NCI-H345 treated with DMSO at 0.1 percent for 48 hours (cell line): ENCODE measurements at regions not wholly inside any gene's neighbourhood (a gene's known extent, or its start where the extent isn't known, plus 50 kb on each side); places are given as distances from the start of the nearest gene placed in this dataset.
"Not testable (repeated sequence)": the region's sequence is repeated elsewhere in the genome, so short reads cannot be mapped to it uniquely, and the experiment has no call there.

Source experiments
- DNase-seq: peaks from one replicate; lab custom pipeline; 2025; ENCODE audit not compliant: unreplicated experiment; lab: John Stamatoyannopoulos, UW

DNA sequence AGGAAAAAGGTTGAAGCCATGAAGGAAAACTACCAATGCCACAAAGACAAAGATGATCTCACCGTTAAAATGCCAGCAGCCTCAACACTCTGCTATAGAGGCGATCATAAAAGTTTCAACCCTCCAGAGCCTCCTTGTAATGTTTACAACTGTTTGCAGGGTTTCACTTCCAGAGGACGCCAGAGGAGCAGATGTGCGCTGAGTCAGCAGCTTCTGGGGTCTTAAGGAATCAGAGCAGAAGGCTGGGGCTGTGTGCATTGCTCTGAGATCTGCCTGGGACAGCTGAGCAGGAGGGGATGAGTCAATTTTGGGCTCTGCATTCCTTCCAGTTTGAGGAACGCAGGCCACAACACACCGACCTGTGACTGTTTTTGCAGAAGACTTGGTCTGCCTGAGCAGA is 98.3 kb downstream of the TMEM130 start:
- no peak for DNase-seq

DNA sequence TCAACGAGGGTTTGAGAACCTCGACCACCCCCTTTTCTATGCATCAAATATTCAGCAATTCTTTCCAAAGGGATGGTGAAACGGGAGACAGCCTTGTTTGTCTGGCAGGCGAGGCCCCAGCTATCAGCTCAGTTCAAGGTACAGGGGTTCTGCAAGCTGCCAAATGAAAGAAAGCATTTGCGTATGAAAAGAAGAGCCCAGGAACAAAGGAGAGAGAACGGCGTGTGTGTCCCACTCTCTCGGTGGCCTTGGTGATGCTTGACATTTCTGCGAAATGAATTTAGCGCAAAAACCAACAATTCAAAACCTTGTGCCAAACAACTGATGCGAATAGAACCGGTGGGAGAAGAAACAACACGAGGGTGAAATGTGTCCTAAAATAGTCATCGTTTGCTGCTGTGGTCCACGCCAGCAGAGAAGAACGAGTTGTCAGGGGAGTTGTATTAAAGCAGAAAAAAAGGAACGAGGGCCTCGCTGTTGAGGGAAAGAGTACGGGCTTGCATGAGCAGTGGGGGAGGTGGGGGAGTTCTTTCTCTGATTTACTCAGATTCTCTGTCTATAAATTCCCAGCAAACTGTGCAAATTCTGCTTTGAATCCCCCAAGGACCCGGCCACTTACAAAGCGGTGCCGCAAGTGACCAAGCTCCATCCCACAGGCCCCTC is 97.7 kb downstream of the TMEM130 start:
- no peak for DNase-seq

DNA sequence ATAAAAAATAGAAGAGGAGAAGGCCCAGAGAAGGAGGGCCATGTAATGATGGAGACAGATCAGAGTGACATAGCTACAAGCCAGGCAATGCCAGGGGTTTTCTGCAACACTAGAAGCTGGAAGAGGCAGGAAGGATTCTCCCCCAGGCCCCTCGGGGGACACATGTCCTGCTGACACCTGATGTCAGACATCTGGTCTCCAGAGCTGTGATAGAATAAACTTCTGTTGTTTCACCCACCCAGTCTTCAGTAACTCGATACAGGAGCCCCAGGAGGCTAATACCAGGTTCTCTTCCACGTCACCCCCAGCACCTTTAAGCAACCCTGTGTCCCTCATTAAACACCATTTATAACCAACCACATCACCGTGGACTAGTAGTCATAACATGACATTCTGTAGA is 94.9 kb downstream of the TMEM130 start:
- DNase-seq, result no peak

- no peak for DNase-seq
These were observed 92.8 kb downstream of the TMEM130 start for GRCh38 chr7:98777051-98777450.

DNA sequence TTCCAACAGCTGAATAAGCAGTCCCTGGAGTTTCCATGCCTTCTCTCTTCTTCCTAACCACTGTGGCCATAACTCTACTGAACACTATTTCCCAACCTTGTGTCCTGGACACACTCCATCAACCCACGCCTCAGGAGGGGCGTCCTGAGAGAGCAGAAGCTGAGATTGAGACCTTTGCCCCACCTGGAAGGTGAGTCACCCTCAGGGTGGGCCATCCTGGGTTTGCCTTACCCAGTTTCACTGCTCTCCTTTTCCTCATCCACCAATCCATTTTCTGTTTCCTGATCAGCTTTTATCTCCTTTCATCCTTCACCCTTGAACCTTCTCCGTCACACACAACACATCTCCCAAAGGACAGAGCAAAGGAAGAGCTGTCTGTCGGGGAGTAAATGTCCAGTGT is 91.4 kb downstream of the TMEM130 start:
- DNase-seq, result no peak

DNA sequence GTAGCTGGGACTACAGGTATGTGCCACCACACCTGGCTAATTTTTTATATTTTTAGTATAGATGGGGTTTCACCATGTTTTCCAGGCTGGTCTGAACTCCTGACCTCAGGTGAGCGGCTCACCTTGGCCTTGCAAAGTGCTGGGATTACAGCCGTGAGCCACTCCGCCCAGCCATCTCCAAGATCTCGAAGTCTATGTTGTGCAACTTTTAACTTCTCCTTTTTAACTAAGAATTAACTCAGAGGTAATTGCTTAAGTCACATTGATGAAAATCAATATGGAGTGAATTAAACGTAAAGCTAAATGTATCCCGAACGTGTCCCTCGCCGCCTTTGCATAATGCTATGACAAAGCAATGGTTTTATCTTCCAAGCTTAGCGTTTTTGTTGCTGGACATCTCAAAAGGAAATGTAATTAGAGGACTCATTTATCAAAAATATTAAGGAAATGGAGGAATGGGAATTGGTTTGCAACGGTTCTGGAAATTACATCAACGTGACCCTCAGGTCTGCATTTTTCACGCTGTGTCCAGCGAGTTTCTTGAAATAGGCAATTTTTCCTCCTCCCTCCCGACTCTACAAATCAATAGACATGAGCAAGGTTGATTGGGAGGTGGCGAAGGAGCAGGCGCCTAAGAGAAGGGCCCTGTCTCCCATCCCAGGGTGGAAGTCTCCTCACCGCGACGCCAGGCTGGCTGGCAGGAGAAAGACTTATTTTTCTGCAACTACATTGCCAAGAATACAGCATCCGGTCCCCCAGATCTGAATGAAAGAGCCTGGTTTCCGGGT is 89.8 kb downstream of the TMEM130 start:
- DNase-seq, result no peak

GRCh38 chr7:98784216-98784785 is 85.5 kb downstream of the TMEM130 start:
- no peak for DNase-seq

- no peak for DNase-seq
These were observed 83.8 kb downstream of the TMEM130 start for GRCh38 chr7:98785929-98786571.

- no peak for DNase-seq
These were observed 80.8 kb downstream of the TMEM130 start for GRCh38 chr7:98788966-98789365.

DNA sequence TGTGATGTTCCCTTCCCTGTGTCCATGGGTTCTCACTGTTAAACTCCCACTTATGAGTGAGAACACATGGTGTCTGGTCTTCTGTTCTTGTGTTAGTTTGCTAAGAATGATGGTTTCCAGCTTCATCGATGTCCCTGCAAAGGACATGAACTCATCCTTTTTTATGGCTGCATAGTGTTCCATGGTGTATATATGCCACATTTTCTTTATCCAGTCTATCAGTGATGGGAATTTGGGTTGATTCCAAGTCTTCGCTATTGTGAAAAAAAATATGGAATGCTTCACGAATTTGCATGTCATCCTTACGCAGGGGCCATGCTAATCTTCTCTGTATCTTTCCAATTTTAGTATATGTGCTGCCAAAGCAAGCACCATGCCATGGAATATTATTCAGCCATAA is 75.4 kb downstream of the TMEM130 start:
- DNase-seq, result not testable (repeated sequence)

GRCh38 chr7:98795741-98796493 is 73.9 kb downstream of the TMEM130 start:
- no peak for DNase-seq
